Nephron (organoid): ENCODE measurements at regions not wholly inside any gene's neighbourhood (a gene's known extent, or its start where the extent isn't known, plus 50 kb on each side); places are given as distances from the start of the nearest gene placed in this dataset.
"Not testable (repeated sequence)": the region's sequence is repeated elsewhere in the genome, so short reads cannot be mapped to it uniquely, and the experiment has no call there.

Source experiments
- H3K27ac Mint-ChIP-seq, 3 experiments: 2 replicates each; pipeline ENCODE4 v1.8.0; 2020; ENCODE audit warnings: mixed read lengths in 3 of 3, mild to moderate bottlenecking in 2 of 3, moderate library complexity in 1 of 3
- H3K27me3 Mint-ChIP-seq: 2 replicates; pipeline ENCODE4 v1.8.0; 2021; ENCODE audit warnings: low read depth, mild to moderate bottlenecking, moderate library complexity, mixed read lengths
- H3K36me3 Mint-ChIP-seq: 2 replicates; pipeline ENCODE4 v1.8.0; 2020; ENCODE audit warnings: low read depth, mixed read lengths
- H3K4me1 Mint-ChIP-seq: 2 replicates; pipeline ENCODE4 v1.8.0; 2020; ENCODE audit warnings: mixed read lengths
- H3K4me3 Mint-ChIP-seq, 3 experiments: 2 replicates each; pipeline ENCODE4 v1.8.0; 2020; ENCODE audit warnings: mild to moderate bottlenecking in 3 of 3, mixed read lengths in 3 of 3, moderate library complexity in 2 of 3
- H3K9me3 Mint-ChIP-seq: 2 replicates; pipeline ENCODE4 v1.8.0; 2020; ENCODE audit warnings: mixed read lengths
- TF ChIP-seq, protein P1 (sequence below), 3 experiments: fragments of 200-600 bp; sonication (generic); IDR thresholded peaks; one replicate each; pipeline ENCODE4 v1.5.0; 2021; ENCODE audit warnings: antibody characterized with exemption in 3 of 3; ENCODE audit not compliant: unreplicated experiment in 3 of 3

DNA sequence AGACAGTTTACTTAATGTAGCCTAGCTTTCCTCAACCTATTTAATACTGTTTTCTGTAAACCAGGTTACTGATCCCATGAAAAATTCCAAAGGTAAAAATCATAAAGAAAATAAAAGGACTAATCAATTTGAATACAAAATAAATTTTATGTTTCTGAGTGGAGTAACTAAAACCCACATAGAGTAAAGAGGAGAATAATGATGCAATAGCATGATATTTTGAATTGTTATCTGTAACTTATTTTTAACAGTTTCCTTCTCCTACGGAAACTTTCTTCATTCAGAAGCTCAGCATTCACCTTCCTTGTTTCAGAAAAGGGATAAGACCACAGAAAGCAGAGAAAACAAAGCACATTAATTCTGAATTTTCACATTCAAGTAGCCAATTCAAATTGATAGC, 320.6 kb upstream of the NUDT12 start:
- H3K27me3 Mint-ChIP-seq = peaks cover 4% of the 10 kb centered on the region
- no peaks in the 10 kb centered on the region for H3K4me1 Mint-ChIP-seq
- no peak overlapping the region for H3K27ac Mint-ChIP-seq
- TF ChIP-seq, protein P1, sequence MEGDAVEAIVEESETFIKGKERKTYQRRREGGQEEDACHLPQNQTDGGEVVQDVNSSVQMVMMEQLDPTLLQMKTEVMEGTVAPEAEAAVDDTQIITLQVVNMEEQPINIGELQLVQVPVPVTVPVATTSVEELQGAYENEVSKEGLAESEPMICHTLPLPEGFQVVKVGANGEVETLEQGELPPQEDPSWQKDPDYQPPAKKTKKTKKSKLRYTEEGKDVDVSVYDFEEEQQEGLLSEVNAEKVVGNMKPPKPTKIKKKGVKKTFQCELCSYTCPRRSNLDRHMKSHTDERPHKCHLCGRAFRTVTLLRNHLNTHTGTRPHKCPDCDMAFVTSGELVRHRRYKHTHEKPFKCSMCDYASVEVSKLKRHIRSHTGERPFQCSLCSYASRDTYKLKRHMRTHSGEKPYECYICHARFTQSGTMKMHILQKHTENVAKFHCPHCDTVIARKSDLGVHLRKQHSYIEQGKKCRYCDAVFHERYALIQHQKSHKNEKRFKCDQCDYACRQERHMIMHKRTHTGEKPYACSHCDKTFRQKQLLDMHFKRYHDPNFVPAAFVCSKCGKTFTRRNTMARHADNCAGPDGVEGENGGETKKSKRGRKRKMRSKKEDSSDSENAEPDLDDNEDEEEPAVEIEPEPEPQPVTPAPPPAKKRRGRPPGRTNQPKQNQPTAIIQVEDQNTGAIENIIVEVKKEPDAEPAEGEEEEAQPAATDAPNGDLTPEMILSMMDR (IDR thresholded peaks at IDR 0.05; ENCODE audit: unreplicated experiment in 3 of 3) = no peak
- no peaks in the 10 kb centered on the region for H3K36me3 Mint-ChIP-seq
- no peak overlapping the region for H3K4me3 Mint-ChIP-seq
- no peaks in the 10 kb centered on the region for H3K9me3 Mint-ChIP-seq

DNA sequence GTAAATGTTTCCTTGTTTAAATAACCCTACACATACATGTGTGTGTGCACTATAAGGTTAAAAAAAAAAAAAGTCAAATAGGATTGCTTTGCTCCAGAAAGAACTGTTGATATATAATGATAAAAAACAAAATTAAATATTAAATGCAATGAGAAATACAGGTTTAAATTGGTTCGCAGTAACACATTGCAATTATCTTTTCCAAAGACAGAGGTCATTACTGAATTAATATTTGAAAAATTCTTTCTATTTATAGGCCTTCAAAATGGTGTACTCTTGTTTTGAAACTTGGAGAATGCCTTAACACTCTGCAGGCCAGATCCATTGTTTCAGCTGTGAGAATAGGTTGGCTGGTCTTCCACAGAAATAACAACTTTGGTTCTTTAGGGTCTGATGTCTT, 319.0 kb upstream of the NUDT12 start:
- H3K9me3 Mint-ChIP-seq = no peaks in the 10 kb centered on the region
- H3K4me3 Mint-ChIP-seq = no peak overlapping the region
- TF ChIP-seq, protein P1 (IDR thresholded peaks at IDR 0.05; ENCODE audit: unreplicated experiment in 3 of 3) = no peak
- H3K36me3 Mint-ChIP-seq = no peaks in the 10 kb centered on the region
- no peak overlapping the region for H3K27ac Mint-ChIP-seq
- no peaks in the 10 kb centered on the region for H3K4me1 Mint-ChIP-seq
- H3K27me3 Mint-ChIP-seq = peaks cover 4% of the 10 kb centered on the region

DNA sequence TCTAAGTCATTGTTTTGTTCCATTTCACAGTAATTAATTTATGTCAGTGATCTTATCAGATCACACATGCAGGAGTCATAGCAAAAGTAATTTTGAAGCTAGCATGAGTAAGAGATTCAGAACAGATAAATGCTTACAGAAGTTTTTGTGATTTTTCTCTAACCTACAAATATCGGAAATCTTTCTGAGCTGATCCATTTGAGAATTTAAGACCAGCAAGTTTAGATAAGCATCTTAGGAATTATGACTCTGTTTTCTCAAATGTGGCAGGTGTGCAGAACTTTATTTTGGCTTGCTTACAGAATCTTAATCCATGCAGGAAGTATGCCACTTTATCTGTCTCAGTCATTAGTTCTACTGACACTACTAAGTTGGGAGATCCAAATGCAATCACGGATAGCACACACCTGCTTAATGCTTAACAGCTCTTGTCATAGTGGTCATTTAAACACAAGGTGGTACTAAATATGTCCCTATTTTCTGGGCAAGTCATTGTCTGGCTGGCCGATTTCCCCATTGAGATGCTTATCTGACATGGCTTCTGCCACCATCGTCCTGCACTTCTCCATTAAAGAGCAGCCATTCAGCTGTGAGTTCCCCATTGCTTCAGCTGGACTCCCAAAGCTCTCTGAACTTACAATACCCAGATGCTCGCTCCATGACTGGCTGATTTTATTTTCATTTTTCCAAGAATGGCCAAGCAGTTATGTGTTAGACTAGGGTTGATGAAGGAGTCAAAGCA, 305.4 kb upstream of the NUDT12 start:
- no peaks in the 10 kb centered on the region for H3K36me3 Mint-ChIP-seq
- H3K27ac Mint-ChIP-seq = no peak overlapping the region
- no peak overlapping the region for H3K4me3 Mint-ChIP-seq
- no peaks in the 10 kb centered on the region for H3K4me1 Mint-ChIP-seq
- no peaks in the 10 kb centered on the region for H3K27me3 Mint-ChIP-seq
- TF ChIP-seq, protein P1 (IDR thresholded peaks at IDR 0.05; ENCODE audit: unreplicated experiment in 3 of 3) = no peak
- H3K9me3 Mint-ChIP-seq = no peaks in the 10 kb centered on the region

DNA sequence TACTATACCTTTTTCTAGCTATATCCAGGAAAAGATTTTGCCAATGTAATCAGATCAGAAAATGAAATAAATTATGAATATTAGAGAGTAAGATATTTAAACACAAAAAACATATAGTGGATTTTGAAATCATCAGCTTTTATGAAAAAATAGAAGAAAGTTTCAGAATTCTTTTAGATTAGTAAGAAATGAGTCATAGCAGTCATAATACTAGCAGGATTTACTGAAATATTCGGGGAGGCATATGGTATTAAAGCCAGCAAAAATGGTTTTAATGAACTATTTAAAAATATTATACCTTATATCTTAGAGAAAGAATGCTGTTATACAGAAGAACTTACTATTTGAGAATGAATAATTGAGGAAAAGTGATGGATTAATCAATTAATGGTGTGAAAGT, 303.6 kb upstream of the NUDT12 start:
- H3K27ac Mint-ChIP-seq = no peak overlapping the region
- TF ChIP-seq, protein P1 (IDR thresholded peaks at IDR 0.05; ENCODE audit: unreplicated experiment in 3 of 3) = no peak
- no peaks in the 10 kb centered on the region for H3K9me3 Mint-ChIP-seq
- H3K4me3 Mint-ChIP-seq = no peak overlapping the region
- no peaks in the 10 kb centered on the region for H3K4me1 Mint-ChIP-seq
- H3K36me3 Mint-ChIP-seq = no peaks in the 10 kb centered on the region
- no peaks in the 10 kb centered on the region for H3K27me3 Mint-ChIP-seq

DNA sequence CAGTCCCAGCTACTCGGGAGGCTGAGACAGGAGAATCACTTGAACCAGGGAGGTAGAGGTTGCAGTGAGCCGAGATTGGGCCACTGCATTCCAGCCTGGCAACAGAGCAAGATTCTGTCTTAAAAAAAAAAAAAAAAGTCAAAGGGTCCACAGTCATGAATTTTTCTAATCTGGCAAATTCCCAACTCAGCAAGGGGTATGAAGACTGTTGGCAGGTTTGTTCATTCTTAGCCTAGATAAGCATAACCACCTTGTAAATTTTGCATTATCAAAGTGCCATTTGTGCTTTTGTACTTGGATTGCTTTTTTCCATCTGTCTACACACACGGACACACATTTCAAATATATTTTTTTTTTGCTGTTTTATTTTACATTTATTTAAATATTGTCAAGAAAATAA, 299.8 kb upstream of the NUDT12 start:
- TF ChIP-seq, protein P1 (IDR thresholded peaks at IDR 0.05; ENCODE audit: unreplicated experiment in 3 of 3) = no peak
- H3K27me3 Mint-ChIP-seq = no peaks in the 10 kb centered on the region
- no peak overlapping the region for H3K4me3 Mint-ChIP-seq
- H3K36me3 Mint-ChIP-seq = no peaks in the 10 kb centered on the region
- H3K27ac Mint-ChIP-seq = no peak overlapping the region
- H3K9me3 Mint-ChIP-seq = no peaks in the 10 kb centered on the region
- H3K4me1 Mint-ChIP-seq = no peaks in the 10 kb centered on the region

DNA sequence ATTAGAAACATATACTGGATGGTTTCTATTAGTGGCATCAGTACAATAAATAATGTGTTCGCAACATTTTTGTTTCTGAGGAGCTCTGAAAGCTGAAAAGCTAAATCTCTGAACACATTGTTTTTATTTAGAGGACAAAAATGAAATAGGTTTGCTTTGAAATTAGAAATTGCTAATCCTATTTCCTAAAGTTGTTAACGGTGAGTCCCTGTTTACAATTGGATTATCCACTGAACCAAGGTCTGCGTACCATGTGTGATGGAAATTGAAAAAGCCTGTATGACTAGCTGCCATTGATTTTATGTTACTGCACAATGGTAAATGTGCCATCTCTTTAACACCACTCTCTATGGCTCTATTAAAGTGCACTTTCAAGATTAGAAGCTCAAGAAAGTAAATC, 297.7 kb upstream of the NUDT12 start:
- Mint-ChIP-seq H3K4me3 (no peak overlapping the region), H3K9me3 (no peaks in the 10 kb centered on the region), H3K36me3 (no peaks in the 10 kb centered on the region), H3K27me3 (no peaks in the 10 kb centered on the region), H3K27ac (no peak overlapping the region), H3K4me1 (no peaks in the 10 kb centered on the region)
- TF ChIP-seq, protein P1 (IDR thresholded peaks at IDR 0.05; ENCODE audit: unreplicated experiment in 3 of 3) = no peak

DNA sequence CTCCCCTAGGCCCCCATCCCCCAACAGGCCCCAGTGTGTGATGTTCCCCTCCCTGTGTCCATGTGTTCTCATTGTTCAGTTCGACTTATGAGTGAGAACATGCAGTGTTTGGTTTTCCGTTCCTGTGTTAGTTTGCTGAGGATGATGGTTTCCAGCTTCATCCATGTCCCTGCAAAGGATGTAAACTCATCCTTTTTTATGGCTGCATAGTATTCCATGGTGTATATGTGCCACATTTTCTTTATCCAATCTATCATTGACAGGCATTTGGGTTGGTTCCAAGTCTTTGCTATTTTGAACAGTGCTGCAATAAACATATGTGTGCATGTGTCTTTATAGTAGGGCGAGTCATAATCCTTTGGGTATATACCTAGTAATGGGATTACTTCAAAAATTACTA, 295.8 kb upstream of the NUDT12 start:
- not testable (repeated sequence) for H3K27ac Mint-ChIP-seq, H3K27me3 Mint-ChIP-seq, H3K4me1 Mint-ChIP-seq, H3K36me3 Mint-ChIP-seq, H3K9me3 Mint-ChIP-seq, H3K4me3 Mint-ChIP-seq
